OCI-LY1 (cell line): ENCODE measurements at regions not wholly inside any gene's neighbourhood (a gene's known extent, or its start where the extent isn't known, plus 50 kb on each side); places are given as distances from the start of the nearest gene placed in this dataset.

Experiments
- H2AFZ ChIP-seq: fragments of 200-600 bp; sonication (generic), shearing (Covaris generic); 2 replicates; pipeline ENCODE4 v1.6.0; 2014; ENCODE audit warnings: antibody characterized with exemption, mild to moderate bottlenecking, low read length
- H3F3A ChIP-seq: fragments of 200-600 bp; sonication (generic), shearing (Covaris generic); 2 replicates; pipeline ENCODE4 v1.6.0; 2014; ENCODE audit warnings: mild to moderate bottlenecking, antibody characterized with exemption, low read length, moderate library complexity; ENCODE audit not compliant: insufficient read depth
- H3K27ac ChIP-seq: fragments of 200-600 bp; sonication (generic); 2 replicates; pipeline ENCODE4 v1.5.1; 2014; ENCODE audit warnings: low read length, mixed run types, mild to moderate bottlenecking, low read depth; ENCODE audit not compliant: poor library complexity, severe bottlenecking
- H3K27me3 ChIP-seq: fragments of 200-600 bp; sonication (generic); 2 replicates; pipeline ENCODE4 v1.6.0; 2014; ENCODE audit warnings: antibody characterized with exemption, mild to moderate bottlenecking, low read length, moderate library complexity; ENCODE audit not compliant: insufficient read depth
- H3K36me3 ChIP-seq: fragments of 200-600 bp; sonication (generic); 2 replicates; pipeline ENCODE4 v1.6.1; 2014; ENCODE audit warnings: mild to moderate bottlenecking, antibody characterized with exemption, low read length, moderate library complexity, mixed read lengths; ENCODE audit not compliant: insufficient read depth
- H3K4me1 ChIP-seq: fragments of 200-600 bp; sonication (generic); 2 replicates; pipeline ENCODE4 v1.5.1; 2014; ENCODE audit warnings: mild to moderate bottlenecking, low read length, moderate library complexity; ENCODE audit not compliant: insufficient read depth, severe bottlenecking
- H3K4me2 ChIP-seq: fragments of 200-600 bp; sonication (generic), shearing (Covaris generic); 2 replicates; pipeline ENCODE4 v1.6.1; 2014; ENCODE audit warnings: low read length
- H3K4me3 ChIP-seq: fragments of 200-600 bp; sonication (generic); 2 replicates; pipeline ENCODE4 v1.5.1; 2014; ENCODE audit warnings: low read length, low read depth, mild to moderate bottlenecking, mixed read lengths; ENCODE audit not compliant: poor library complexity, severe bottlenecking
- H3K79me2 ChIP-seq: fragments of 200-600 bp; shearing (Covaris generic); 2 replicates; pipeline ENCODE4 v1.6.1; 2016; ENCODE audit warnings: mixed run types, low read length, mixed read lengths; ENCODE audit not compliant: insufficient read depth
- H3K9ac ChIP-seq: fragments of 200-600 bp; sonication (generic), shearing (Covaris generic); 2 replicates; pipeline ENCODE4 v1.6.1; 2014; ENCODE audit warnings: mild to moderate bottlenecking, low read length, mixed read lengths
- H3K9me2 ChIP-seq: fragments of 200-600 bp; sonication (generic), shearing (Covaris generic); 2 replicates; pipeline ENCODE4 v1.6.1; 2014; ENCODE audit warnings: low read depth, mild to moderate bottlenecking, low read length, mixed read lengths
- H3K9me3 ChIP-seq: fragments of 200-600 bp; shearing (Covaris generic); 2 replicates; pipeline ENCODE4 v1.6.1; 2014; ENCODE audit warnings: low read length, mixed read lengths
- H4K20me1 ChIP-seq: fragments of 200-600 bp; sonication (generic), shearing (Covaris generic); 2 replicates; pipeline ENCODE4 v1.6.0; 2016; ENCODE audit warnings: mild to moderate bottlenecking, low read length; ENCODE audit not compliant: insufficient read depth
- EZH2 ChIP-seq: fragments of 200-600 bp; sonication (generic), shearing (Covaris generic); IDR thresholded peaks from 2 replicates; pipeline ENCODE4 v1.8.0; 2017; ENCODE audit warnings: borderline replicate concordance, mixed run types, mild to moderate bottlenecking, antibody characterized with exemption, low read length, moderate library complexity, mixed read lengths
- TF ChIP-seq, protein P1 (sequence below): fragments of 200-600 bp; sonication (generic), shearing (Covaris generic); IDR thresholded peaks from 2 replicates; pipeline ENCODE4 v1.5.1; 2017; ENCODE audit warnings: mild to moderate bottlenecking, antibody characterized with exemption, low read length, moderate library complexity, mixed read lengths

DNA sequence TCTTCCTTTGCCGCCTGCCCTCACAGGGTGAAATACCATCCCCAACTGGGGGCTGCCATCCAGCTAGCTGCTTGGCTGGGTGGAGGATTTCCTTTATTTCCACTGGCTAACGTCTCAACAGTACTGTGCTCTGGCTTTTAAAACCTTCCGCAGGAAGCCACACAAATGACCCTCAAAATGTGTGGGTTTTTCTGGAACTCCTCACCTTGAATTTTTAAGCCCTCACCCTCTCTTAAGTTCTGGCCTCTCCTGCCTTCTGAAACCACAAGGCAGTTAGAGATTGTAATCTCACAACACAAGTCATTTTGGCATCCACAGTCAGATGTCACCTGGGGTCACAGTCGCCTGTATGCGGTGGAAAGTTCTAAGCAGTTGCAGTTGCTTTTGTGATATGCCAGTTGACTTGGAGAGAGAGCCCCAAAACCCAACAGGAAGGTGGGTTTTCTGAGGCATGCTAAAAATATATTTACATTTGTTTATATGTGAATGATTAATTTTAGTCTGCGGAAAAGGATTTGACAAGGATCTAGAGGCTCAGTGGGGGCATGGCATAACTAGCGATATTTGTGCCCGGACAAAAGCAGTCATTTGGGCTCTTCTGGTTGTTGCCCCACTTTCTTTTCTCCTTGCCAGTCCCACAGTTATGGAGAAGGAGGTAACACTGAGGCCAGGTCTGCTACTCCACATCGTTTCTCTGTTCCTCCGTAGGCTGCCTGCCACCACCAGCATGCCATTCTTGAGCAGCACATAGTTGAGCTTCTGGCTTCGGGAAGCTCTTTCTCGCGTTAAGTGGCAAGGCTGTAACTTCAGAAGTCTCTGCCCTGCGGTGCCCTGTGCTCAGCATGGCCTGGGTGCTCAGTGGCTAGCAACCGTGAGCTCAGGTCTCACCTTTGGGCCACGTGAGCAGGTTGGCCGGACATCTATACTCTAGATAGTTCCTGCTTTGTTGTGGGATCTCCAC is 335.3 kb downstream of the CD83 start:
- Histone ChIP-seq H3K79me2 (no peaks in the 10 kb centered on the region), H3K27ac (peak overlapping the region; percentile 25), H3K4me3 (no peak overlapping the region), H3K27me3 (no peaks in the 10 kb centered on the region), H3K36me3 (no peaks in the 10 kb centered on the region), H3K4me1 (no peaks in the 10 kb centered on the region), H3K9me2 (no peaks in the 10 kb centered on the region), H4K20me1 (no peaks in the 10 kb centered on the region), H3F3A (no peaks in the 10 kb centered on the region), H3K9me3 (no peaks in the 10 kb centered on the region), H3K9ac (no peak overlapping the region), H2AFZ (no peak overlapping the region), H3K4me2 (no peak overlapping the region)
- TF ChIP-seq, protein P1, sequence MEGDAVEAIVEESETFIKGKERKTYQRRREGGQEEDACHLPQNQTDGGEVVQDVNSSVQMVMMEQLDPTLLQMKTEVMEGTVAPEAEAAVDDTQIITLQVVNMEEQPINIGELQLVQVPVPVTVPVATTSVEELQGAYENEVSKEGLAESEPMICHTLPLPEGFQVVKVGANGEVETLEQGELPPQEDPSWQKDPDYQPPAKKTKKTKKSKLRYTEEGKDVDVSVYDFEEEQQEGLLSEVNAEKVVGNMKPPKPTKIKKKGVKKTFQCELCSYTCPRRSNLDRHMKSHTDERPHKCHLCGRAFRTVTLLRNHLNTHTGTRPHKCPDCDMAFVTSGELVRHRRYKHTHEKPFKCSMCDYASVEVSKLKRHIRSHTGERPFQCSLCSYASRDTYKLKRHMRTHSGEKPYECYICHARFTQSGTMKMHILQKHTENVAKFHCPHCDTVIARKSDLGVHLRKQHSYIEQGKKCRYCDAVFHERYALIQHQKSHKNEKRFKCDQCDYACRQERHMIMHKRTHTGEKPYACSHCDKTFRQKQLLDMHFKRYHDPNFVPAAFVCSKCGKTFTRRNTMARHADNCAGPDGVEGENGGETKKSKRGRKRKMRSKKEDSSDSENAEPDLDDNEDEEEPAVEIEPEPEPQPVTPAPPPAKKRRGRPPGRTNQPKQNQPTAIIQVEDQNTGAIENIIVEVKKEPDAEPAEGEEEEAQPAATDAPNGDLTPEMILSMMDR = no peak
- TF ChIP-seq EZH2 = no peak

DNA sequence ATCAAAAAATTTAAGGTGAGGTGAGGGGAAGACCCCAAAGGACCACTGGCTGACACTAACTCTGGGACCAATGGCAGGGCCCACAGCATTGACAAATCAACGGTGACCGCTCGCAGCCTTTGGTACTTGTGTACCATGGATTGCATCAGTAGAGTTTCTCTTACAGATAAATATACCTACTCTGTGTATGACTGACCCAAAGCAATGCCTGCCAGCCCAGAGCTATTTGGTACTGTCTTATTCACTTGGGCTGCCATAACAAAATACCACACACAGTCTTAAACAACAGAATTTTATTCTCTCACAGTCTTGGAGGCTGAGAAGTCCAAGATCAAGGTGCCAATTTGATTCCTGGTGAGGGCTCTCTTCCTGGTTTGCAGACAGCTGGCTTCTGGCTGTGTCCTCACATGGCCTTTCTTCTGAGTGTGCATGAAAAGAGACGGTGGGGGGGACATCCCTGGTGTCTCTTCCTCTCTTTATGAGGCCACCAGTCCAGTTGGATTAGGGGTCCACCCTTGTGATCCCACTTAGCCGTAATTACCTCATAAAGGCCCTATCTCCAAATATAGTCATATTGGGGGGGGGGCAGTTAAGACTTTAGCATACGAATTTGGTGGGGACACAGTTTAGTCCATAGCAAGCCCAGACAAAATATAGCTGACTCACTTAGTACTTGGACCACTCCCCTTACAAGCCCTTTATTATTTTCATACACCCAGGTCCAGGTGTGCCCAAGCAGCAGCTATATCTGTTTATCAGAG is 336.3 kb downstream of the CD83 start:
- H3K9ac ChIP-seq = no peak overlapping the region
- no peak overlapping the region for H3K4me2 ChIP-seq
- H3K36me3 ChIP-seq = no peaks in the 10 kb centered on the region
- no peaks in the 10 kb centered on the region for H3F3A ChIP-seq
- H4K20me1 ChIP-seq = no peaks in the 10 kb centered on the region
- H2AFZ ChIP-seq = no peak overlapping the region
- no peaks in the 10 kb centered on the region for H3K9me2 ChIP-seq
- H3K4me1 ChIP-seq = no peaks in the 10 kb centered on the region
- H3K79me2 ChIP-seq = no peaks in the 10 kb centered on the region
- no peaks in the 10 kb centered on the region for H3K9me3 ChIP-seq
- no peaks in the 10 kb centered on the region for H3K27me3 ChIP-seq
- H3K27ac ChIP-seq = no peak overlapping the region
- H3K4me3 ChIP-seq = no peak overlapping the region
- no peak for TF ChIP-seq EZH2
- TF ChIP-seq, protein P1 = no peak

DNA sequence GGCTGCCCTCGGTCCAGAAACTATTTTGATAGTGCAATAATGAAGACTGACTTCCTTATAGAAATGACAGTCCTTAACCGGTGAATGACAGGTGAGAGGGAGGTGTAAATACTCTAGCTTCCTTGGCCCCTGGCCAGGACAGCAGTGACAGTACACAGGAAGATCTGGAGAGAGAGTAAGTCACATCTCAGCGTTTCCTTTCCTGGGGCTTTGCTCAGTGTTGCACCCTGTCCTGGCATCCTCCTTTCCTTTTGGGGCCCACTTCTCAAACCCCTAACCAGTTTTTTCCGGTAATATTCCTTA is 336.9 kb downstream of the CD83 start:
- Histone ChIP-seq H3K27me3 (no peaks in the 10 kb centered on the region), H3K27ac (no peak overlapping the region), H3K9ac (no peak overlapping the region), H3K79me2 (no peaks in the 10 kb centered on the region), H3K4me1 (no peaks in the 10 kb centered on the region), H3K36me3 (no peaks in the 10 kb centered on the region), H3F3A (no peaks in the 10 kb centered on the region), H2AFZ (no peak overlapping the region), H3K4me2 (no peak overlapping the region), H3K9me2 (no peaks in the 10 kb centered on the region), H4K20me1 (no peaks in the 10 kb centered on the region), H3K9me3 (no peaks in the 10 kb centered on the region), H3K4me3 (no peak overlapping the region)
- TF ChIP-seq, protein P1 = no peak
- no peak for TF ChIP-seq EZH2
